ENCODE measurements at regions not wholly inside any gene's neighbourhood (a gene's known extent, or its start where the extent isn't known, plus 50 kb on each side); places are given as distances from the start of the nearest gene placed in this dataset.

DNA sequence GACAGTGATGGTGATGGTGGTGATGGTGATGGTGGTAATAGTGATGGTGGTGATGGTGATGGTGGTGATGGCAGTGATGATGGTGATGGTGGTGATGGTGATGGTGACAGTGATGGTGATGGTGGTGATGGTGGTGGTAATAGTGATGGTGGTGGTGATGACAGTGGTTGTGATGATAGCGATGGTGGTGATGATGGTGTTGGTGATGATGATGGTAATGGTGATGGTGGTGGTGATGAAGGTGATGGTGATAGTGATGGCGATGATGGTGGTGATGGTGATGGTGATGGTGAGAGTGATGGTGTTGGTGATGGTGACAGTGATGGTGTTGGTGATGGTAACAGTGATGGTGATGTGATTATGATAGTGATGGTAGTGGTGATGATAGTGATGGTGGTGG, 94.3 kb downstream of the ASB1 start:
- TF ChIP-seq POLR2A (IDR thresholded peaks at IDR 0.05; ENCODE audit: low read length) (no peak), GATA1 (IDR thresholded peaks at IDR 0.05; ENCODE audit: low read depth, low read length) (no peak)
